NB4 (cell line): ENCODE measurements at regions not wholly inside any gene's neighbourhood (a gene's known extent, or its start where the extent isn't known, plus 50 kb on each side); places are given as distances from the start of the nearest gene placed in this dataset.

ENCODE experiments used
- DNase-seq: peaks from one replicate; pipeline ENCODE4 v3.0.0; 2010; ENCODE audit warnings: low read depth
- H3K4me3 ChIP-seq: one replicate; pipeline ENCODE4 v1.5.1; 2011; ENCODE audit warnings: mild to moderate bottlenecking, low read depth, low read length, moderate library complexity
- CTCF ChIP-seq: IDR thresholded peaks from one replicate; pipeline ENCODE4 v1.5.1; 2012; ENCODE audit warnings: low read depth, low read length
- MAX ChIP-seq: IDR thresholded peaks from 2 replicates; pipeline ENCODE4 v1.6.1; 2011; ENCODE audit warnings: low read depth, low read length
- MYC ChIP-seq: IDR thresholded peaks from 2 replicates; pipeline ENCODE4 v1.6.1; 2011; ENCODE audit warnings: low read depth, low read length
- POLR2A ChIP-seq: IDR thresholded peaks from 2 replicates; pipeline ENCODE4 v1.6.1; 2011; ENCODE audit warnings: mild to moderate bottlenecking; ENCODE audit not compliant: insufficient read length; ENCODE audit errors: extremely low read depth

GRCh38 chr12:58455136-58455535 lies 465.2 kb downstream of the LRIG3 start:
- H3K4me3 ChIP-seq = no peak overlapping the region
- DNase-seq = no peak
- TF ChIP-seq CTCF (no peak), MAX (no peak), MYC (no peak), POLR2A (no peak)

GRCh38 chr12:58458102-58458501 lies 462.2 kb downstream of the LRIG3 start:
- H3K4me3 ChIP-seq = no peak overlapping the region
- no peak for DNase-seq

GRCh38 chr12:58459191-58459590 lies 461.1 kb downstream of the LRIG3 start:
- no peak overlapping the region for H3K4me3 ChIP-seq
- DNase-seq = no peak
- no peak for TF ChIP-seq MYC
- TF ChIP-seq CTCF = no peak
- no peak for TF ChIP-seq POLR2A
- TF ChIP-seq MAX = no peak

More at GRCh38 chr12:58458102-58458501, 462.2 kb downstream of the LRIG3 start:
- TF ChIP-seq CTCF (no peak), MAX (no peak), POLR2A (no peak), MYC (no peak)

GRCh38 chr12:58463051-58463450 lies 457.3 kb downstream of the LRIG3 start:
- no peak for DNase-seq
- TF ChIP-seq CTCF = no peak
- no peak overlapping the region for H3K4me3 ChIP-seq

GRCh38 chr12:58465418-58465817 lies 454.9 kb downstream of the LRIG3 start:
- no peak for DNase-seq
- H3K4me3 ChIP-seq = no peak overlapping the region
- no peak for TF ChIP-seq MAX
- TF ChIP-seq POLR2A = no peak
- no peak for TF ChIP-seq CTCF
- TF ChIP-seq MYC = no peak

- H3K4me3 ChIP-seq = no peak overlapping the region
- no peak for DNase-seq
- TF ChIP-seq CTCF = no peak
Observed at GRCh38 chr12:58470266-58471010, 449.9 kb downstream of the LRIG3 start.
